ENCODE measurements at regions not wholly inside any gene's neighbourhood (a gene's known extent, or its start where the extent isn't known, plus 50 kb on each side); places are given as distances from the start of the nearest gene placed in this dataset.

GRCh38 chr3:13689373-13690260, 140.7 kb downstream of the FBLN2 start:
- TF ChIP-seq NR2C2 (CRISPR knock-in tag; IDR thresholded peaks at IDR 0.05) (no peak), USF2 (CRISPR knock-in tag; IDR thresholded peaks at IDR 0.05) (no peak), SP1 (CRISPR knock-in tag; conservative IDR thresholded peaks at IDR 0.05) (no peak), TCF7 (CRISPR knock-in tag; IDR thresholded peaks at IDR 0.05; ENCODE audit: low read depth) (no peak), ZNF138 (CRISPR knock-in tag; conservative IDR thresholded peaks at IDR 0.05) (no peak), ZNF121 (CRISPR knock-in tag; IDR thresholded peaks at IDR 0.05) (no peak), MAX (CRISPR knock-in tag; IDR thresholded peaks at IDR 0.05) (no peak), CREM (CRISPR knock-in tag; IDR thresholded peaks at IDR 0.05) (no peak), TP53 (CRISPR knock-in tag; IDR thresholded peaks at IDR 0.05) (no peak)
- TF ChIP-seq, protein P1, sequence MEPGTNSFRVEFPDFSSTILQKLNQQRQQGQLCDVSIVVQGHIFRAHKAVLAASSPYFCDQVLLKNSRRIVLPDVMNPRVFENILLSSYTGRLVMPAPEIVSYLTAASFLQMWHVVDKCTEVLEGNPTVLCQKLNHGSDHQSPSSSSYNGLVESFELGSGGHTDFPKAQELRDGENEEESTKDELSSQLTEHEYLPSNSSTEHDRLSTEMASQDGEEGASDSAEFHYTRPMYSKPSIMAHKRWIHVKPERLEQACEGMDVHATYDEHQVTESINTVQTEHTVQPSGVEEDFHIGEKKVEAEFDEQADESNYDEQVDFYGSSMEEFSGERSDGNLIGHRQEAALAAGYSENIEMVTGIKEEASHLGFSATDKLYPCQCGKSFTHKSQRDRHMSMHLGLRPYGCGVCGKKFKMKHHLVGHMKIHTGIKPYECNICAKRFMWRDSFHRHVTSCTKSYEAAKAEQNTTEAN (CRISPR knock-in tag; IDR thresholded peaks at IDR 0.05): no peak
- TF ChIP-seq, protein P2, sequence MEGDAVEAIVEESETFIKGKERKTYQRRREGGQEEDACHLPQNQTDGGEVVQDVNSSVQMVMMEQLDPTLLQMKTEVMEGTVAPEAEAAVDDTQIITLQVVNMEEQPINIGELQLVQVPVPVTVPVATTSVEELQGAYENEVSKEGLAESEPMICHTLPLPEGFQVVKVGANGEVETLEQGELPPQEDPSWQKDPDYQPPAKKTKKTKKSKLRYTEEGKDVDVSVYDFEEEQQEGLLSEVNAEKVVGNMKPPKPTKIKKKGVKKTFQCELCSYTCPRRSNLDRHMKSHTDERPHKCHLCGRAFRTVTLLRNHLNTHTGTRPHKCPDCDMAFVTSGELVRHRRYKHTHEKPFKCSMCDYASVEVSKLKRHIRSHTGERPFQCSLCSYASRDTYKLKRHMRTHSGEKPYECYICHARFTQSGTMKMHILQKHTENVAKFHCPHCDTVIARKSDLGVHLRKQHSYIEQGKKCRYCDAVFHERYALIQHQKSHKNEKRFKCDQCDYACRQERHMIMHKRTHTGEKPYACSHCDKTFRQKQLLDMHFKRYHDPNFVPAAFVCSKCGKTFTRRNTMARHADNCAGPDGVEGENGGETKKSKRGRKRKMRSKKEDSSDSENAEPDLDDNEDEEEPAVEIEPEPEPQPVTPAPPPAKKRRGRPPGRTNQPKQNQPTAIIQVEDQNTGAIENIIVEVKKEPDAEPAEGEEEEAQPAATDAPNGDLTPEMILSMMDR (IDR thresholded peaks at IDR 0.05): no peak
